Upper lobe of left lung (tissue), 4 donors: ENCODE measurements at regions not wholly inside any gene's neighbourhood (a gene's known extent, or its start where the extent isn't known, plus 50 kb on each side); places are given as distances from the start of the nearest gene placed in this dataset.

Source experiments
- POLR2A ChIP-seq, 4 donors: fragments of 450-650 bp; IDR thresholded peaks; one replicate each; pipeline ENCODE4 v1.5.1; 2016 to 2017; ENCODE audit warnings: antibody characterized with exemption in 4 of 4, mild to moderate bottlenecking in 2 of 4
- POLR2AphosphoS5 ChIP-seq, 2 donors: sonication (generic); formaldehyde crosslinking; IDR thresholded peaks; one replicate each; pipeline ENCODE4 v1.5.1; 2017; ENCODE audit warnings: antibody characterized with exemption in 2 of 2
- TF ChIP-seq, protein P1 (sequence below), 6 experiments: fragments of 450-650 bp in 4 of 6; fragments of 200-600 bp in 2 of 6; sonication (generic) in 2 of 6; IDR thresholded peaks; one replicate each; pipeline ENCODE4 v1.5.1; 2016 to 2019; ENCODE audit warnings: antibody characterized with exemption in 6 of 6

DNA sequence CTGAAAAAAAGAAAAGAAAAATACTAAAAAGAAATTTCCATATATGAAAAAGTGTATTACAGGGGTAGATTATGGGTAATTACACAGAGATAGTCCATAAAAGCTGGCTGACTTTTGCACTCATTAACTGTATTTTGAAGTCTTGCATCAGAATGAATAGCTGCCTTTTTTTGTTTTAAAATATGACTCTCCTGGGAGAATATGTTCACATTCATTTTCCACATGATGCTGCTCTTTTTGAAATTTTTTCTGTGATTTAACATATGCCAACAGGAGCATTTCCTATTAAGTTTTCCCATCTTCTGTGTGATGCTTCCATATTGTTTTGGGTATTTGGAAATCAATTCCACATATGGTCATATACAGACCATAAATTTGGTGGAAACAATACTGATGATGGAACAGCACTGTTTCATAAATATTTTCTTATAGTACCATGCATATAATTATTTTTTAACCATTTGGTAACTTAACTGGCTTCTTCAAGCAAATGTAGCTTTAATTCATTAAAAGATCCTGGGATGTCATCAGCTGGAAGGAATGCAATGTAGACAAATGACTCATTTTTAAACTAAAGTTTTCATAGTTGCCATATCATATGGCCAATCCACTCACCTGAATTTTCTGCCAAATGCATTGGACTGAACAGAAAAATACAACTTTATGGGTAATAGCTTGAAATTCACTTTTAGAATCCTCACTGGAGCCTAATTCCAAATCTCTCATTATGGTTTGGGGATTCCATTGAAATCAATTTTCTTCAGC lies 313.9 kb upstream of the GLI3 start:
- TF ChIP-seq, protein P1, sequence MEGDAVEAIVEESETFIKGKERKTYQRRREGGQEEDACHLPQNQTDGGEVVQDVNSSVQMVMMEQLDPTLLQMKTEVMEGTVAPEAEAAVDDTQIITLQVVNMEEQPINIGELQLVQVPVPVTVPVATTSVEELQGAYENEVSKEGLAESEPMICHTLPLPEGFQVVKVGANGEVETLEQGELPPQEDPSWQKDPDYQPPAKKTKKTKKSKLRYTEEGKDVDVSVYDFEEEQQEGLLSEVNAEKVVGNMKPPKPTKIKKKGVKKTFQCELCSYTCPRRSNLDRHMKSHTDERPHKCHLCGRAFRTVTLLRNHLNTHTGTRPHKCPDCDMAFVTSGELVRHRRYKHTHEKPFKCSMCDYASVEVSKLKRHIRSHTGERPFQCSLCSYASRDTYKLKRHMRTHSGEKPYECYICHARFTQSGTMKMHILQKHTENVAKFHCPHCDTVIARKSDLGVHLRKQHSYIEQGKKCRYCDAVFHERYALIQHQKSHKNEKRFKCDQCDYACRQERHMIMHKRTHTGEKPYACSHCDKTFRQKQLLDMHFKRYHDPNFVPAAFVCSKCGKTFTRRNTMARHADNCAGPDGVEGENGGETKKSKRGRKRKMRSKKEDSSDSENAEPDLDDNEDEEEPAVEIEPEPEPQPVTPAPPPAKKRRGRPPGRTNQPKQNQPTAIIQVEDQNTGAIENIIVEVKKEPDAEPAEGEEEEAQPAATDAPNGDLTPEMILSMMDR (IDR thresholded peaks at IDR 0.05), result no peak
- no peak for TF ChIP-seq POLR2AphosphoS5 (IDR thresholded peaks at IDR 0.05)
- no peak for TF ChIP-seq POLR2A (IDR thresholded peaks at IDR 0.05)
